ENCODE measurements at regions not wholly inside any gene's neighbourhood (a gene's known extent, or its start where the extent isn't known, plus 50 kb on each side); places are given as distances from the start of the nearest gene placed in this dataset.

DNA sequence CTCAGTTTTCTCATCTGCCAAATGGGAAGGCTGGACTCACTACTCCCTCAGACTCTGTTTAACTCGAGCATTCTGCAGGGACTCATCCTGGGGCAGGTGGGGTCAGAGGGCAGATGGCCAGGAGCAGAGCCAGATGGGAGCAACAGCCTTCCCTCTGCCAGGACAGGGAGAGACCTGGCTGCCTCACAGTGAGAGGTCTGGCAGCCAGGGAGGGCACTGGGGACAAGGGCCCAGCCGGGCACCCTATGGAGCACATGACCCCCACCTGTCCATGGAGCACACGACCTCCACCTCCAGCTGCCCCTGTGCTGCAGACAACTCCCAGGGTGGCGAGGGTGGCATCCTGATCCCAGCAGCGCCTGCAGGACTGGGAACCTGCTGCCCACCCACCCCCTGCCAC, 67.4 kb downstream of the IGLL1 start:
- Histone ChIP-seq H3K14ac (ENCODE audit: insufficient read length) (no peak overlapping the region), H3K27me3 (replicated peaks in 1 of 4; ENCODE audit: control insufficient read depth in 3 of 4, extremely low read depth in 1 of 4, insufficient read depth in 3 of 4, low read length in 3 of 4) (peaks cover 0 to 6% (median 2%) of the 10 kb centered on the region in 4 experiments; a peak in 4 of 7 replicates), H3K4me2 (ENCODE audit: insufficient read depth in 1 of 2, low read depth in 2 of 2, low read length in 2 of 2) (no peak overlapping the region), H3K23me2 (ENCODE audit: low read depth, low read length) (no peaks in the 10 kb centered on the region), H3K9me3 (ENCODE audit: insufficient read depth in 2 of 2, low read depth in 1 of 2, low read length in 1 of 2) (no peaks in the 10 kb centered on the region), H3K4me3 (ENCODE audit: extremely low read depth in 1 of 4, insufficient read depth in 2 of 4, low read depth in 3 of 4, low read length in 4 of 4) (no peak overlapping the region), H3K36me3 (ENCODE audit: control insufficient read depth in 2 of 4, insufficient read depth in 4 of 4, low read length in 3 of 4) (no peaks in the 10 kb centered on the region), H4K20me1 (replicated peaks in 1 of 2; ENCODE audit: control insufficient read depth in 1 of 2, insufficient read depth in 2 of 2, low read length in 2 of 2) (peaks cover 0 to 1% of the 10 kb centered on the region in 2 experiments), H3K4me1 (replicated peaks in 1 of 4; ENCODE audit: control insufficient read depth in 3 of 4, insufficient read depth in 4 of 4, low read length in 3 of 4) (no peaks in the 10 kb centered on the region; a peak in 1 of 7 replicates), H3K27ac (ENCODE audit: low read depth, low read length) (no peak overlapping the region), H2BK5ac (ENCODE audit: low read depth, low read length) (peak overlapping the region; percentile 49; the same call in 1 of the 2 replicates), H2AFZ (ENCODE audit: low read length) (no peak overlapping the region), H4K8ac (ENCODE audit: extremely low read depth, insufficient read depth, low read length) (no peak overlapping the region), H3K79me2 (ENCODE audit: control insufficient read depth in 1 of 2, insufficient read depth in 2 of 2, low read length in 2 of 2) (no peaks in the 10 kb centered on the region), H3K4ac (replicated peaks; ENCODE audit: insufficient read length, low read depth, low read length) (no peak overlapping the region), H2BK12ac (ENCODE audit: low read depth, low read length) (no peak overlapping the region), H3K79me1 (ENCODE audit: low read depth, low read length) (no peaks in the 10 kb centered on the region), H2BK20ac (ENCODE audit: low read length) (no peak overlapping the region), H3K23ac (ENCODE audit: insufficient read length) (no peak overlapping the region), H4K91ac (replicated peaks; ENCODE audit: insufficient read length, low read length) (no peak overlapping the region), H3K9ac (replicated peaks in 1 of 4; ENCODE audit: extremely low read depth in 1 of 4, low read depth in 3 of 4, low read length in 3 of 4) (no peak overlapping the region), H2AK5ac (ENCODE audit: low read depth, low read length) (no peak overlapping the region), H2BK15ac (ENCODE audit: low read length) (no peak overlapping the region), H3K56ac (replicated peaks; ENCODE audit: insufficient read length, low read depth, low read length) (no peak overlapping the region), H4K5ac (ENCODE audit: insufficient read length, low read depth, low read length) (no peak overlapping the region), H2BK120ac (replicated peaks; ENCODE audit: low read depth, low read length) (no peak overlapping the region), H3K18ac (ENCODE audit: extremely low read depth, low read length) (no peak overlapping the region)
- ChIA-PET CTCF (ENCODE audit: partially characterized antibody) (no interaction called here), POLR2A (ENCODE audit: partially characterized antibody) (no interaction called here)
- FAIRE-seq = no peak
- TF ChIP-seq, protein P1, sequence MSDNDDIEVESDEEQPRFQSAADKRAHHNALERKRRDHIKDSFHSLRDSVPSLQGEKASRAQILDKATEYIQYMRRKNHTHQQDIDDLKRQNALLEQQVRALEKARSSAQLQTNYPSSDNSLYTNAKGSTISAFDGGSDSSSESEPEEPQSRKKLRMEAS (IDR thresholded peaks at IDR 0.05) = no peak
- no peak for TF ChIP-seq MAFK (IDR thresholded peaks at IDR 0.05; ENCODE audit: low read depth, low read length)
- no peak for TF ChIP-seq JUND (IDR thresholded peaks at IDR 0.05; ENCODE audit: low read length)
- TF ChIP-seq GTF2F1 (IDR thresholded peaks at IDR 0.05; ENCODE audit: borderline replicate concordance, low read depth, low read length) = no peak
- TF ChIP-seq SP1 (IDR thresholded peaks at IDR 0.05; ENCODE audit: low read depth, low read length) = no peak
- DNase-seq (ENCODE audit: low read depth in 1 of 2, low spot score in 2 of 2) = no peak
- WGBS, 2 experiments (ENCODE audit: extremely low coverage in 1 of 2, insufficient coverage in 1 of 2, insufficient read length in 1 of 2, insufficient replicate concordance in 2 of 2, low coverage in 1 of 2, low lambda C conversion rate in 2 of 2, missing lambda C conversion rate in 1 of 2) = 81% methylated on average over 5 of the region's 5 CpGs; no CpG with 5 or more reads in 1 of the 2 experiments

Measured in H1 (cell line).